ENCODE measurements at regions not wholly inside any gene's neighbourhood (a gene's known extent, or its start where the extent isn't known, plus 50 kb on each side); places are given as distances from the start of the nearest gene placed in this dataset.
"Not testable (repeated sequence)": the region's sequence is repeated elsewhere in the genome, so short reads cannot be mapped to it uniquely, and the experiment has no call there.

DNA sequence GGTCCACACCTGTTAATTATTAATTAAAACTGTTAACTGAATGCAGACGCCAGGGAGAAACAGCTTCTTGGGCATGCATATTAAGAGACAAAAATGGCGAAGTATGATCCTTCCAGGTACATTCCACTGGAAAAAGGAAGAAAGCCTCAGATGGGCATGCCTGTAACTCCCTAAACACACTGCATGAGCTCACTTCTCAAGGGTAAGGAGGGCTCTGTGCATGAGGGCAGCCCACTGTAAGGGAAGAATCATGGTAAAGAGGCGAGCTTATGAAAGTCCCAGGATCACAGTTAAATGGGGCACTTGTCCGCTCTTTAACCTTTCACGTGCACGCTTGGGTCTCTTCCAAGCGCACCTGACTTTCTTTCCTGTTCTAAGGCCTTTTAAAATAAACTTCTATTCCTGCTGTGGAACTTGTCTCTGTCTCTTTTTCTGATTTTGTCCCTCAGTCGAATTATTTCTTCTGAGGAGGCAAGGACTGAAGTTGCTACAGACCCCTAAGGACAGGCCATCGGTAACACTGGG is 321.7 kb downstream of the PPP1R2C start:
- DNase-seq (ENCODE audit: extremely low read depth in 1 of 2, low read depth in 1 of 2): no peak

DNA sequence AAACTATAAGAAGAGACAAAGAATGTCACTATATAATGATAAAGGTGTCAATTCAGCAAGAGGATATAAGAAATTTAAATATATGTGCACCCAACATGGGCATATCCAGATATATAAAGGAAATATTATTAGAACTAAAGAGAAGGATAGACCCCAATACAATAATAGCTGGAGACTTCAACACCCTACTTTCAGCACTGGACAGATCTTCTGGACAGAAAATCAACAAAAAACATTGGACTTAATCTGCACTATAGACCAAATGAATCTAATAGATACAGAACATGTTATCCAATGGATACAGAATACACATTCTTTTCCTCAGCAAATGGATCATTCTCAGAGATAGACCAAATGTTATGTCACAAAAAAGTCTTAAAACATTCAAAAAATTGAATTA is 327.7 kb downstream of the PPP1R2C start:
- no peak for DNase-seq (ENCODE audit: extremely low read depth in 1 of 2, low read depth in 1 of 2)

DNA sequence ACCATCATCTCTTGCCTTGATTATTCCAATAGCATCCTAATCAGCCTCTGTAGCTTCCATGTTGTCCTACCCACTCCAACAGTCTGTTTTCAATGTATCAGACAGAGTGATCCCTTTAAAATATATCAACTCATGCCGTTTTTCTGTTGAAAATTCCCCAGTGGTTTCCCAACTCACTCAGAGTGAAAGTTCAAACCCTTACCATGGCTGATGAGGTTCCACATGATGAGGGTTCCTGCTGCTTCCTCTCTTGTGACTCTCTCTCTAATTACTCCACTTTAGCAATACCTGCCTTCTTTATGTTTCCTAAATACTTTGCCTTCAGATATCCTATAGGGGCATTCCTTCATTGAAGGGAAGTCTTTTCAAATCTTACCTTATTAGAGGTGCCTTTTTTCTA is 334.7 kb downstream of the PPP1R2C start:
- no peak for DNase-seq (ENCODE audit: extremely low read depth in 1 of 2, low read depth in 1 of 2)

DNA sequence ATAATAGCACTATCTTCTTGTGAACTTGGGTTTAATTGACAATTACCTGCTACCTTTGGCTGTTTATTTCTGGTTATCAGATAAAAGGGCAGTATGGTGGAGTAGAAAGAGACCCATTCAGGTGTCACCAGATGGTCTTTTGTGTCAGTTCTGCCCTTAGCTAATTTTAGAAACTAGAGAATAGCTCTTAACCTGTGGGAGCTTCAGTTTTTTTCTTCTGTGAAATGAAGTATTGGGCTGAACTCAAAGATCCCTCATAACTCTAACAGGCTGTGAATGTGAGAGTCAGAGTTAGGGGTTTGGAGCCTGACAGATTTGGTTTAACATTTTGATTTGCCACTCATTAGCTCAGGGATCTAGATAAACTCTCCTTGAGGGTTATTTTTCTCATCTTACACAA is 335.2 kb downstream of the PPP1R2C start:
- DNase-seq (ENCODE audit: extremely low read depth in 1 of 2, low read depth in 1 of 2): no peak

DNA sequence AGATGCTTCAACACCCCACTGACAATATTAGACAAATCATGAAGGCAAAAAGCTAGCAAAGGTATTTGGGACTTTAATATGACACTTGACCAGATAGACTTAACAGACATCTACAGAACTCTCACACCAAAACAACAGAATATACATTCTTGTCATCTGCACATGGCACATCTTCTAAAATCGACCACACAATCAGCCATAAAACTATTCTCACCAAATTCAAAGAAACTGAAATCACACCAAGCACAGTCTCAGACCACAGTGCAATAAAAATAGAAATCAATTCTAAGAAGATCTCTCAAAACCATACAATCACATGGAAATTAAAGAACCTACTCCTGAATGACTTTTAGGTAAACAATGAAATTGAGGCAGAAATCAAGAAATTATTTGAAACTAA is 340.8 kb downstream of the PPP1R2C start:
- DNase-seq (ENCODE audit: extremely low read depth in 1 of 2, low read depth in 1 of 2): no peak

- no peak for DNase-seq (ENCODE audit: extremely low read depth in 1 of 2, low read depth in 1 of 2)
Measured at GRCh38 chrX:42434458-42435166, 343.4 kb downstream of the PPP1R2C start.

GRCh38 chrX:42432552-42432951 is 345.4 kb downstream of the PPP1R2C start:
- DNase-seq (ENCODE audit: extremely low read depth in 1 of 2, low read depth in 1 of 2): no peak

GRCh38 chrX:42422961-42423360 is 355.0 kb downstream of the PPP1R2C start:
- DNase-seq (ENCODE audit: extremely low read depth in 1 of 2, low read depth in 1 of 2): no peak

GRCh38 chrX:42420426-42420825 is 357.5 kb downstream of the PPP1R2C start:
- no peak for DNase-seq (ENCODE audit: extremely low read depth in 1 of 2, low read depth in 1 of 2)

DNA sequence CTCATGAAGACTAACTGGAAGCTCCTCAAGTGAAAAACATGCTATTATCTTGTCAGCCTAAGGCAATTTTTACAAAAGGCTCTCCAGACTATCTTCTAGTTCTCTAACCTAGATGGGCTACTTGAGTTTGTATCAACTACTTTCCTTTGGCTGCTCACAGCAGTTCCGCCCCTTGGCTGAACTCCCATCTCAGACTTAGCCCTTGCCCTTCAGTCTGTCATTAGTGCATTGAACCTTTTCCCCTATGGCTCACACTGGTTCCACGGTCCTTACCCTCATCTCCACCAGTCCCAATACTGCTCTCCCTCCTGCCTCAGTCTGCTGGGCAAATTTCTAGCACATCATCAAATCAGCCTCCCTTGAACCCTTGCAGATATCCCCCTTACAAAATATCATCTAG is 362.3 kb downstream of the PPP1R2C start:
- DNase-seq (ENCODE audit: extremely low read depth in 1 of 2, low read depth in 1 of 2): no peak

DNA sequence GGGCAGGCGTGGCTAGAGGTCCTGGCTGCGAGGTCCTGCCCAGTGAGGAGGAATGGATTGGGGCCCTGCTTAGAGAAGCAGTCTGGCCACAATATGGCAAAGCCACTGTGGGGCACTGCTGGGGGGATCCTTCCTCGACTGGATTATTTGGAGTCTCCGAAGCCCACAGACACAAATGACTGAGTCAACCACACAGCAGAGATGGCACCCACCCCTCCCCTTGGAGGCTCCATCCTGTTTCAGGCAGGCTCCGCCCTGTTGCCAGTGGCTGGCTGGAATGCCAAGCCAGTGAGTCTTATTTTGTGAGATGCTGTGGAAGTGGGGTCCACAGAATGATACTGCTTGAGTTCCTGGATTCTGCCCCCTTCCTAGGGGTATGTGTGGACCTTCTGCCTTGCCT is 363.9 kb downstream of the PPP1R2C start:
- DNase-seq (ENCODE audit: extremely low read depth in 1 of 2, low read depth in 1 of 2): no peak

DNA sequence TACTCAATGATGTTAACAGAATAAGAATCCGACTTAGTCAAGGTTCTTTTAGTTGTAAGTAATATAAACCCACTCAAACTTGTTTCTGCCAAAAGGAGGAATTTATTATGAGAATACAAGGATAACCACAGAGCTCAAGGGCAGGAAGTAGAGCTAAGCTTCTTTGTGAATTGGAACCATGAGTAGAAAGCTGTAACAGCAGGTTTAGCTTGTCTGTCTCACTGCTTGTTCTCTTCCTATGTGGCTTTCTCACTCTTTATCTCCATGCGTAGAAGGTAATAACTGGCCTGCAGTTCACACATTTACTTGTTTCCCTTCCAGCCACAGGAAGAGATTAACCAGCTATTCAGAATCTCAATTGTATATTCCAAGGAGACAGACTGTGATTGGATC is 378.3 kb downstream of the PPP1R2C start:
- no peak for DNase-seq (ENCODE audit: extremely low read depth in 1 of 2, low read depth in 1 of 2)

DNA sequence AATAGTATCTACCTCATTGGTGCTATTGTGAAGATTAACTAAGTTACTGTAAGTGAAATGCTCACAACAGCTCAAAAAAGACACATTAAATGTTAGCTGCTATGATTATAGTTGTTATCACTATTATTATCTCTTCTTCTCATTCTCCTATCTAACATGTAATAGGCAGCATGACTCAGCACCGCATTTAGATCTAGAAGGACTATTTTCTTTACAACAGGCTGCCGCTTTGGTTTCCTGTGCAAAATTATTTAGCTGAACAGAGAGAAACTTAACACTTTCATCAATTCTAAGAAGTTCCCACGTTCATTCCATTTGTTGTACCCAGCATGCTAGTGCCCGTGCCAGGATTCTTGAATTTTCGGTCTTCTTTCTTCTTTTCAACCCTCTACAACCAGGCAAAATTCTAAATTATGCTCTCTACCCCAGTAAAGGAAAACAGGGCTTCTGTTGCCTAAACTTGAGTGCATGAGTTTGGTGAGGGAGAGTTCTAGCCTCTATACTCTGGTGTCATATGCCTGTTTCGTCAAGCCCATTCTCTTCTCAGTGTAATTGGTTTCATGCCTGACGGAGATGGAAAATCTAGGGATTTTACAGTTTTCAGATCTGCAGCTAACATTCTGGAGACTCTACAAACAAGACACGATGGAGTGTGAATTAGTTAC is 378.9 kb downstream of the PPP1R2C start:
- no peak for DNase-seq (ENCODE audit: extremely low read depth in 1 of 2, low read depth in 1 of 2)

DNA sequence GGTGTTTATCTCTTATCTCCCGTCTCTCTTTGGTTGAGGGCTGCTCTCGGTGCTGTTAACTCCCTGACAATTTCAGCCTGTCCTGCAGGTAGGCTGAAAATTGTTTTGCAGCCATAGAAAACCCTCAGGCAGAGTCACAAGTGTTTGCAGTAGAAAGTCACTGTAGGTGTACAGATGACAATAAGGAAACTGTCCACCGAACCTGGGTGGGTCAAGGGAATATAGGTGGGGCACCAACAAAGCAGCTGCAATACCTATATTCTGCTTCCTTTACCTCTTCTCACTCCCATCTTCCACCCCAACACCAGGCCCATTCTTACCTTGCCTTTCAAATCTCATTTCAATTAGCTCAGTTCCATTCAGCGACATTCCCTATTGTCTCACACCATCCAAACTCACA is 381.8 kb downstream of the PPP1R2C start:
- DNase-seq (ENCODE audit: extremely low read depth in 1 of 2, low read depth in 1 of 2): no peak

GRCh38 chrX:42392846-42393245 is 385.1 kb downstream of the PPP1R2C start:
- DNase-seq (ENCODE audit: extremely low read depth in 1 of 2, low read depth in 1 of 2): no peak

- no peak for DNase-seq (ENCODE audit: extremely low read depth in 1 of 2, low read depth in 1 of 2)
Measured at GRCh38 chrX:42386681-42387080, 391.3 kb downstream of the PPP1R2C start.

DNA sequence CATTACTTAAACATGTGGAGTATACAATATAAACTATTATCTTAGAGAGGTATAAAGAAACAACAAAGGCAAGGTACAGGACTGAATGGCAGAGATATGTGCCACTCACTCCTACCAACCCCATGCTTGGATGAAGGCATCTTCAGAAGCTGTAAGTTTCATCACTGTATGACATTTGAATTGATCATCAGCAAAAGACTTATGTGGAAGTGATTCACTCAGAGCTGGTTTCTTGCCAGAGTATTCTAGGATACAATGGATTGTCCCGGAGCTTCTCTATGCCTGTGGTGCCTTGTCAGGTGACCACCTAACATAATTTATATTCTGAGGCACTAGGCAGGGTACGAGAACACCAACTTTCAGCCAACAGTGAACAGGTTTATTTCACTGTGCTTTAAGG is 392.2 kb downstream of the PPP1R2C start:
- DNase-seq (ENCODE audit: extremely low read depth in 1 of 2, low read depth in 1 of 2): no peak

GRCh38 chrX:42384956-42385355 is 393.0 kb downstream of the PPP1R2C start:
- no peak for DNase-seq (ENCODE audit: extremely low read depth in 1 of 2, low read depth in 1 of 2)

DNA sequence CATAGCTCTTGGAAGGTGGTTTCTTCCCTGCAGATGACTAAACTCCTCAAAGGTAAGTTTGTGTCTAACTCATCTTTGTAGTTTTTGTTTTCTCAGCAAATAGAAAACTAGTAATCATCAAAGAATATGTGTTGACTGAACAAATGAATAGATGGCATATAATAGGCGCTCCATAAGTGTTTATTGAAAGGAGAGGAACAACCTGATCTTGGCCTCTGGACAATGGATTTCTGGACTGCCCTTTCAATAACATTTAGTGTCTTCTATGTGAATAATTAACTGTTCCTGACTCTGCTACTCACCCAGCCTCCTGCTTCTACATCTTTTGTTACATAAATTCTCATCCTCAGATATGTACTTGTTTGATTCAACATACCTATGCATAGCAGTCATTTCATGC is 399.1 kb downstream of the PPP1R2C start:
- DNase-seq (ENCODE audit: extremely low read depth in 1 of 2, low read depth in 1 of 2): no peak

GRCh38 chrX:42375086-42375485 is 402.9 kb downstream of the PPP1R2C start:
- DNase-seq (ENCODE audit: extremely low read depth in 1 of 2, low read depth in 1 of 2): no peak

DNA sequence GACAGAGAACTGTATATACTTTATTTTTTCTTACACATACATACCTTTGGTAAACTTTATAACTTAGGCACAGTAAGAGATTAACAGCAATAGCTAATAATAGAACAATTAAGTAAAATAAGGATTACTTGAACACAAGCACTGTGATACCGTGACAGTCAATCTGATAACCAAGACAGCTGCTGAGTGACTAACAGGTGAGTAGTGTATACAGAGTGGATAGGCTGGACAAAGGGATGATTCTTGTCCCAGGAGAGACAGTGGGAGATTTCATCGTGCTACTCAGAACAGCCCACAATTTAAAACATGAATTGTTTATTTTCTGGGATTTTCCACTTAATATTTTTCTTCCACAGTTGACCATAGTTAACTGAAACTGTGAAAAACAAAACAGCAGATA is 411.8 kb downstream of the PPP1R2C start:
- no peak for DNase-seq (ENCODE audit: extremely low read depth in 1 of 2, low read depth in 1 of 2)

DNA sequence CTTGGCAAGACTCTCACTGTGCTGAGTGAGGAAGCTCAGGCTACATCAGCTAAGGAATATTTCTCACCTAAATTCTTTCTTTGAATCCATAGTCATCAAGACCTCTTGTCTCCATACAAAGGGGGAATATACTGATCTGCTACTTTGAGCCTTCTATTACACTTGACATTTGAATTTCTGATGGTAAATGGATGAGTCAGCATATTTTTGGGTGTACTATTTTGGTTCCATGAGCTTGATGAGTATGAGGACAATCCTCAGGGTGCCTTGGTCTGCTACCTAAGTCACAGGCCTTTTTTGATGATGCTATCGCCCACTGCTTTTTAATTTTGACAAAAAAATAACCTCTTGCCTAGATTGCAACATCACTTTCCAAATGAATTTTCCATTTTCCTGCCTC is 415.7 kb downstream of the PPP1R2C start:
- no peak for DNase-seq (ENCODE audit: extremely low read depth in 1 of 2, low read depth in 1 of 2)

DNA sequence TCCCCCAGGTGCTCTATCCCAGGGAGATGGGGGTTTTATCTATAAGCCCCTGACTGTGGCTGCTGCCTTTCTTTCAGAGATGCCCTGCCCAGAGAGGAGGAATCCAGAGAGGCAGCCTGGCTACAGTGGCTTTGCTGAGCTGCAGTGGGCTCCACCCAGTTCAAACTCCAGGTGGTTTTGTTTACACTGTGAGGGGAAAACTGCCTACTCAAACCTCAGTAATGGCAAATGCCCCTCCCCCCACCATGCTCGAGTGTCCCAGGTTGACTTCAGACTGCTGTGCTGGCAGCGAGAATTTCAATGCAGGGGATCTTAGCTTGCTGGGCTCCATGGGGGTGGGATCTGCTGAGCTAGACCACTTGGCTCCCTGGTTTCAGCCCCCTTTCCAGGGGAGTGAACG is 419.6 kb upstream of the CASK start:
- not testable (repeated sequence) for DNase-seq (ENCODE audit: extremely low read depth in 1 of 2, low read depth in 1 of 2)

Measured in stimulated activated CD8-positive, alpha-beta memory T cell treated with anti-CD3 and anti-CD28 coated beads, Interleukin-7, amount 100 ng/mL, for 48 hours (primary cell).